ENCODE measurements at regions not wholly inside any gene's neighbourhood (a gene's known extent, or its start where the extent isn't known, plus 50 kb on each side); places are given as distances from the start of the nearest gene placed in this dataset.

GRCh38 chr3:153567011-153567410, 405.0 kb downstream of the RAP2B start:
- H3K27ac ChIP-seq (ENCODE audit: insufficient read depth, low read depth, low read length), result no peak overlapping the region
- H3K9me1 ChIP-seq (replicated peaks; ENCODE audit: control insufficient read depth, extremely low read depth, insufficient read depth, low read length), result no peaks in the 10 kb centered on the region
- no peak for DNase-seq (ENCODE audit: low read depth, low spot score)
- H3K4me3 ChIP-seq (replicated peaks in 1 of 3; ENCODE audit: insufficient read depth in 1 of 3, low read depth in 1 of 3, low read length in 3 of 3), result no peak overlapping the region
- no peak overlapping the region for H3K4me2 ChIP-seq (ENCODE audit: insufficient read depth, low read length)
- ChIA-PET POLR2A (no interaction called here), CTCF (interaction anchor here (1.3 kb wide), 1 partner anchor 11 kb away, joined by 3 read pairs; no protein-coding TSS in a partner anchor)
- FAIRE-seq, result no peak
- TF ChIP-seq POLR2A (IDR thresholded peaks at IDR 0.05; ENCODE audit: low read depth, low read length) (no peak), POLR2AphosphoS5 (IDR thresholded peaks at IDR 0.05; ENCODE audit: insufficient read depth, low read depth, low read length) (no peak), FOS (IDR thresholded peaks at IDR 0.05; ENCODE audit: borderline replicate concordance, insufficient read depth, low read length) (no peak), MYC (IDR thresholded peaks at IDR 0.05; ENCODE audit: low read depth, low read length) (no peak), JUN (IDR thresholded peaks at IDR 0.05; ENCODE audit: borderline replicate concordance, insufficient read depth, insufficient read length, low read depth) (no peak), CTCF (IDR thresholded peaks at IDR 0.05; ENCODE audit: extremely low read depth in 1 of 2, insufficient read depth in 1 of 2, low read depth in 1 of 2, low read length in 2 of 2) (no peak), GATA2 (IDR thresholded peaks at IDR 0.05; ENCODE audit: insufficient read depth, insufficient read length, low read depth, low read length) (no peak), EZH2 (IDR thresholded peaks at IDR 0.05; ENCODE audit: borderline replicate concordance, low read depth, low read length, severe bottlenecking) (no peak)
- no peaks in the 10 kb centered on the region for H3K79me2 ChIP-seq (ENCODE audit: control insufficient read depth, insufficient read depth, low read length)
- H3K9me3 ChIP-seq (replicated peaks; ENCODE audit: control insufficient read depth, insufficient read depth, low read length), result no peaks in the 10 kb centered on the region
- intact Hi-C loops (cut with micrococcal nuclease) (no loop called here), dilution Hi-C loops (cut with MboI; ENCODE audit: extremely low pct_ligation_motif_present, low sequenced_read_pairs) (no loop called here)
- H2AFZ ChIP-seq (ENCODE audit: low read depth, low read length), result no peak overlapping the region
- H3K36me3 ChIP-seq (ENCODE audit: control insufficient read depth in 2 of 2, extremely low read depth in 1 of 2, insufficient read depth in 2 of 2, low read length in 2 of 2), result no peaks in the 10 kb centered on the region
- no peak overlapping the region for H3K9ac ChIP-seq (replicated peaks; ENCODE audit: extremely low read depth, insufficient read depth, low read length)
- no peaks in the 10 kb centered on the region for H4K20me1 ChIP-seq (replicated peaks; ENCODE audit: control insufficient read depth, extremely low read depth, insufficient read depth, low read length)
- no TSS peak for BruUV-seq (replicated peaks)
- H3K4me1 ChIP-seq (ENCODE audit: control insufficient read depth, extremely low read depth, insufficient read depth, low read length), result no peaks in the 10 kb centered on the region
- no peaks in the 10 kb centered on the region for H3K27me3 ChIP-seq (ENCODE audit: control insufficient read depth in 2 of 2, insufficient read depth in 2 of 2, low read length in 2 of 2)
